ENCODE measurements at regions not wholly inside any gene's neighbourhood (a gene's known extent, or its start where the extent isn't known, plus 50 kb on each side); places are given as distances from the start of the nearest gene placed in this dataset.

DNA sequence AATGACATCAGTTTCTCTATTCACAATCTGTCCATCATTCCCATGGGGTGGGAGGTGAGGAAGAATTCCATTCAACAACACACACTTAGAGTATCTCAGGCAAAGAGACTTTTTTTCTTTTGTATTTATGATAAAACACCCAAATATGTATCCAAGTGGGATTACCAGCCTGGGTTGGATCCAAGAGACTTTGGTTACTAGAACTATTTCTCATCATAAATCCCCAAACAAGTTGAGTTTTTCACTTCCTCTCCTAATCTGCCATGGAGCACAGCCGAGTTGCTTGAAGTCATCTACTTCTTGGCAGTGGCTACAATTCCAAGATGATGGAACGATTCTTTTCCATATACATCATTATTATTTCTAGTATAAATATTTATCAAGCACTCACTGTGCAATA, 209.2 kb upstream of the HMGA2 start:
- TF ChIP-seq, protein P1, sequence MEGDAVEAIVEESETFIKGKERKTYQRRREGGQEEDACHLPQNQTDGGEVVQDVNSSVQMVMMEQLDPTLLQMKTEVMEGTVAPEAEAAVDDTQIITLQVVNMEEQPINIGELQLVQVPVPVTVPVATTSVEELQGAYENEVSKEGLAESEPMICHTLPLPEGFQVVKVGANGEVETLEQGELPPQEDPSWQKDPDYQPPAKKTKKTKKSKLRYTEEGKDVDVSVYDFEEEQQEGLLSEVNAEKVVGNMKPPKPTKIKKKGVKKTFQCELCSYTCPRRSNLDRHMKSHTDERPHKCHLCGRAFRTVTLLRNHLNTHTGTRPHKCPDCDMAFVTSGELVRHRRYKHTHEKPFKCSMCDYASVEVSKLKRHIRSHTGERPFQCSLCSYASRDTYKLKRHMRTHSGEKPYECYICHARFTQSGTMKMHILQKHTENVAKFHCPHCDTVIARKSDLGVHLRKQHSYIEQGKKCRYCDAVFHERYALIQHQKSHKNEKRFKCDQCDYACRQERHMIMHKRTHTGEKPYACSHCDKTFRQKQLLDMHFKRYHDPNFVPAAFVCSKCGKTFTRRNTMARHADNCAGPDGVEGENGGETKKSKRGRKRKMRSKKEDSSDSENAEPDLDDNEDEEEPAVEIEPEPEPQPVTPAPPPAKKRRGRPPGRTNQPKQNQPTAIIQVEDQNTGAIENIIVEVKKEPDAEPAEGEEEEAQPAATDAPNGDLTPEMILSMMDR (IDR thresholded peaks at IDR 0.05; ENCODE audit: extremely low read depth, missing control alignments), result no peak
- no peak for DNase-seq (ENCODE audit: low spot score)

DNA sequence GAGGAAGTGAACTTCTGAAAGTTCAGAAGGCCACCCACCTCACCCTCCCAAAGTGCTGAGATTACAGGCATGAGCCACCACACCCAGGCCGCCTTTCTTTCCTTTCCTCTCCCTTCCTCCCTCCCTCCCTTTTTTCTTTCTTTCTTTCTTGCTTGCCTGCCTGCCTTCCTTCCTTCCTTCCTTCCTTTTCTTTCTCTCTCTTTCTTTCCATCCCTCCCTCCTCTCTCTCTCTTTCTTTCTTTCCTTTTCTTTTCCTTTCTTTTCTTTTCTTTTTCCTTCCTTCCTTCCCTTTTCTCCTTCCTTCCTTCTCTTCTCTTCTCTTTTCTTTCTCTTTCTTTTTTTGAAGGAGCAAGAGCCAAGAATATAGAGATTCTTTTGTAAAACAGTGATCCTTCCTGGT, 208.3 kb upstream of the HMGA2 start:
- no peak for DNase-seq (ENCODE audit: low spot score)
- TF ChIP-seq, protein P1 (IDR thresholded peaks at IDR 0.05; ENCODE audit: extremely low read depth, missing control alignments), result no peak

DNA sequence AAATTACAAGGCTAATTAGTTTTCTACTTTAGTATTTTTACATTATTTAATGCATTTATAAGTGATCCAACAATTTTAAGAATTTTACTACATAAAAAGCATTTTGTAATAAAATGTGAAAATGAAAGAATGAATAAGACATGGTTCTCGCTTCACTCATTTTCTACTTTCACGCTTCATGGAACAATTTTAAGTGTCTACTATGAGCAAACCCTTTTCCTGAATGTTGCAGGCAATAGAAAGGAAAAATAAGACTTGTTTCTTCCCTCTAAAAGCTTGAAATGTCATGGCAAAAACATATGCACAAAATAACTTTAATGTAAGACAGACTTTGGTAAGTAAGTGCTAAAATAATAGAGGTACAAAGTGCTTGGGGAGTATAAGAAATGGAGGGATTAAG, 205.7 kb upstream of the HMGA2 start:
- TF ChIP-seq, protein P1 (IDR thresholded peaks at IDR 0.05; ENCODE audit: extremely low read depth, missing control alignments), result no peak

DNA sequence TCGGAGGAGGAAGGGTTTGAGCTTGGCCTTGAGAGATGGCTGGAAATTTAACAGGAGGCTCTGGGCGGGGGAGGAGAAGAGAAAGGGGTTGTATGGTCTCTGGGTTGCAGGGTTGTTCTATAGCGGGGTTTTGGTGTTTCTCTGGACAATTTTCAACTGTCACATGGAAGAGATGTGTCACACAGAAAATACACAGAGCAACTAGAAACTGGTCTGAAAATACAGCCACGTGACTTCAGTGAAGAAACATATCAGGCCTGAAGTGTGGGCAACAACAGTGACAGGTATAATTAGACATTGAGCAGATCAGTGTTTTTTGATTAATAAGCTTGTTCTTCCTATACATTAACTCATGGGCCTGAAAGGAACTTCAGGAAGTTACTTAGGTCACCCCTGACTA, 205.3 kb upstream of the HMGA2 start:
- TF ChIP-seq, protein P1 (IDR thresholded peaks at IDR 0.05; ENCODE audit: extremely low read depth, missing control alignments), result no peak
- DNase-seq (ENCODE audit: low spot score), result no peak

More for the DNA sequence above, 205.7 kb upstream of the HMGA2 start:
- DNase-seq (ENCODE audit: low spot score), result no peak

DNA sequence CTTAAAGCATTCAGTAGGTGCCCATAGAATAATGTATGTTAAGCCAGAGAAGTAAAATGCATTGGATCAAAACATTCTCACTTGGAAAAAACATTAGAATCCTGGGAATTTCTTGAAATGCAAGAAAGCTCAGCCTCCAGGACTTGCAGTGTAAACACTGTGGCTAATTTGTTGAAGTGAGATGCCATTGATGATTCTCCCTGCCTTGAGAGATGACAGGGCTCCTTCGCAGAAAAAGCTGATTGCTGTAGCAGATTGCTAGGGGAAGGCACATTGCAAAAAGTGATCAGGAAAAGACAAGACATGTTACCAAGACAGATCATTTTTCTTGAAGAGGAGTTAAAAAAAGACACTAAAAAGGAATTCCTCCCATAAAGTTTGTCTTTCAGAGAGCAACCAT, 204.2 kb upstream of the HMGA2 start:
- DNase-seq (ENCODE audit: low spot score), result no peak
- TF ChIP-seq, protein P1 (IDR thresholded peaks at IDR 0.05; ENCODE audit: extremely low read depth, missing control alignments), result no peak

DNA sequence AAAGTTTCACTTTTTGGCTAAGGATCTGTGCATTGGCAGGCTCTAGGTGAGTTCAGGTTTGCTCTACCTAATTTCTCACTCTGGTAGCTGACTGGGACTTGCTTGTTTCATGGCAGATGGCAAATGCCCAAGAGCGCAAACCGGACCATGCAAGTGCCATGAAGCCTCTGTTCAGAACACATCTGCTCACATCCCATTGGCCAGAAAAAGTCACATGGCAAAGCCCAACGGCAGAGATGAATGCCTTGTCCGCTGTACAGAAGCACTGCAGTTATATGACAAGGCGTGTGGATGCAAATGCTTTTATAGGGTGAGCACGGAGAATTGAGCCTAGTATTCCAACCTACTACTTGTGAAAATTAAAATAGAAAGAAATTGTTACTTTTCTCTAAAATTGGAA, 202.2 kb upstream of the HMGA2 start:
- TF ChIP-seq, protein P1 (IDR thresholded peaks at IDR 0.05; ENCODE audit: extremely low read depth, missing control alignments), result no peak

DNA sequence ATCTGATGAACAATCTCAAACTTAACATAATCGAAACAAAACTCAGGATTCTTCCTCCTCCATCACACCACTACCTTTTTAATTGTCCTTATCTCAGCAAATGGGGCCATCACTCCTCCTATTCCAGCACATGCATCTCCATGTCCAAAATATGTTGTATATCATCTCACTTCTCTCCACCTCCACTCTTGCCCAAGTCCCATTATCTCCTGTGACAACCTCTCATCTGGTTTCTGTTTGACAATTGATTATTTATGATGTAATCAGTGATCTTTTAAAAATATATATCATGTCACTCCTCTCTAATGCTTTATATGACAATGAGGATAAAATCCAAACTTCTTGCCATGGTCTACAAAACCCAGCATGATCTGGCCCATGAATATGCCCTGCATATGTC, 200.8 kb upstream of the HMGA2 start:
- DNase-seq (ENCODE audit: low spot score), result no peak
- TF ChIP-seq, protein P1 (IDR thresholded peaks at IDR 0.05; ENCODE audit: extremely low read depth, missing control alignments), result no peak

More for the DNA sequence above, 202.2 kb upstream of the HMGA2 start:
- DNase-seq (ENCODE audit: low spot score), result no peak
